ENCODE measurements at regions not wholly inside any gene's neighbourhood (a gene's known extent, or its start where the extent isn't known, plus 50 kb on each side); places are given as distances from the start of the nearest gene placed in this dataset.
"Not testable (repeated sequence)": the region's sequence is repeated elsewhere in the genome, so short reads cannot be mapped to it uniquely, and the experiment has no call there.

GRCh38 chr6:113763311-113763766, 93.8 kb upstream of the MARCKS start:
- H3K27me3 Mint-ChIP-seq = no peaks in the 10 kb centered on the region
- H3K27ac Mint-ChIP-seq = no peak overlapping the region
- CTCF ChIA-PET = interaction anchor here (0.5 kb wide), 1 partner anchor 15 kb away, joined by 4 read pairs; no protein-coding TSS in a partner anchor
- no peak for DNase-seq
- H3K4me1 Mint-ChIP-seq = peaks cover 1% of the 10 kb centered on the region
- ATAC-seq = no peak
- no peaks in the 10 kb centered on the region for H3K9me3 Mint-ChIP-seq (ENCODE audit: low read depth)
- no peak overlapping the region for H3K4me3 Mint-ChIP-seq
- H3K36me3 Mint-ChIP-seq = no peaks in the 10 kb centered on the region

DNA sequence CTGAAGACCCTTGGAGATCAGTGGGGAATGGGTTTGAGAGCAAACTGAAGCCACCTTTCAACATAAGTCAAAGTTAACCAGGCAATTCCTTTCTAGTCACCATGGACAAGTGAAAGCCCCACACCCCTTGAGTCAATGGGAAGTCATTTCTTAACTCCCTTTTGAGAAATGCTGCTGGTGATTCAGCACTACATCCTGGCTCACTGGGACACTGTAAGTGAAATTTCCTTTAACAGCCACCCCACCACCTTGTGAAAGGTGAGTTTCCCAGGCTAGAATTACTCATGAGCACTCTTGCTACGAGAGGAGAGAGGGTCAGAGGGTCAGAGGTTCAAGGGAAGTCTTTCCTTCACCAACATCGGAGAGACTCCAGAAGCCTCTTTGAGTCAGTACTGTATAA, 93.3 kb upstream of the MARCKS start:
- no peak for ATAC-seq
- CTCF ChIA-PET = no interaction called here
- Mint-ChIP-seq H3K36me3 (no peaks in the 10 kb centered on the region), H3K4me3 (no peak overlapping the region), H3K27me3 (no peaks in the 10 kb centered on the region), H3K27ac (no peak overlapping the region), H3K4me1 (peaks cover 1% of the 10 kb centered on the region), H3K9me3 (ENCODE audit: low read depth) (no peaks in the 10 kb centered on the region)
- no peak for DNase-seq

- ATAC-seq = no peak
- Mint-ChIP-seq H3K4me1 (peaks cover 1% of the 10 kb centered on the region), H3K36me3 (no peaks in the 10 kb centered on the region), H3K27ac (no peak overlapping the region), H3K9me3 (ENCODE audit: low read depth) (no peaks in the 10 kb centered on the region), H3K4me3 (no peak overlapping the region), H3K27me3 (no peaks in the 10 kb centered on the region)
- DNase-seq = no peak
- CTCF ChIA-PET = no interaction called here
These were observed 91.2 kb upstream of the MARCKS start for GRCh38 chr6:113765909-113766308.

DNA sequence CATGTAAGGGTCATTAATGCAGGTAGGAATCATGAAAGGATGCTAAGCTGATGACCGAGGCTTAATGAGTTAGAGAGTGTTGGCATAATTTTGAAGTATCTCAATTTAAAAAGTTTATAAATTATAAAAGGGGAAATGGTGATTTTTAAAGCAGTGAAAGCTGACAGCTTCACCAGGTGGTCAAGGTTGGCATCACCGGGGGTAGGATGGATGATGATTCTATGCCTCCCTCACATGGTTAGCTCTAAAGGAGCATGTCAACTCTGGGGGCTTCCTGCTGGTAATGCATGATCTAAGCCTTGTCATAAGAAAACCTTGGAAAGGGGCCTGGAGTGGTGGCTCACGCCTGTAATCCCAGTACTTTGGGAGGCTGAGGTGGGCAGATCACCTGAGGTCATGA, 89.2 kb upstream of the MARCKS start:
- Mint-ChIP-seq H3K4me3 (no peak overlapping the region), H3K4me1 (peaks cover 1% of the 10 kb centered on the region), H3K27me3 (no peaks in the 10 kb centered on the region), H3K27ac (no peak overlapping the region), H3K9me3 (ENCODE audit: low read depth) (no peaks in the 10 kb centered on the region), H3K36me3 (no peaks in the 10 kb centered on the region)
- DNase-seq (no peak), ATAC-seq (no peak)
- CTCF ChIA-PET = no interaction called here

- CTCF ChIA-PET = no interaction called here
- H3K9me3 Mint-ChIP-seq (ENCODE audit: low read depth) = no peaks in the 10 kb centered on the region
- no peak for ATAC-seq
- DNase-seq = no peak
- no peaks in the 10 kb centered on the region for H3K36me3 Mint-ChIP-seq
- no peaks in the 10 kb centered on the region for H3K27me3 Mint-ChIP-seq
- H3K27ac Mint-ChIP-seq = no peak overlapping the region
- H3K4me1 Mint-ChIP-seq = no peaks in the 10 kb centered on the region
- no peak overlapping the region for H3K4me3 Mint-ChIP-seq
These were observed 84.2 kb upstream of the MARCKS start for GRCh38 chr6:113772961-113773360.

DNA sequence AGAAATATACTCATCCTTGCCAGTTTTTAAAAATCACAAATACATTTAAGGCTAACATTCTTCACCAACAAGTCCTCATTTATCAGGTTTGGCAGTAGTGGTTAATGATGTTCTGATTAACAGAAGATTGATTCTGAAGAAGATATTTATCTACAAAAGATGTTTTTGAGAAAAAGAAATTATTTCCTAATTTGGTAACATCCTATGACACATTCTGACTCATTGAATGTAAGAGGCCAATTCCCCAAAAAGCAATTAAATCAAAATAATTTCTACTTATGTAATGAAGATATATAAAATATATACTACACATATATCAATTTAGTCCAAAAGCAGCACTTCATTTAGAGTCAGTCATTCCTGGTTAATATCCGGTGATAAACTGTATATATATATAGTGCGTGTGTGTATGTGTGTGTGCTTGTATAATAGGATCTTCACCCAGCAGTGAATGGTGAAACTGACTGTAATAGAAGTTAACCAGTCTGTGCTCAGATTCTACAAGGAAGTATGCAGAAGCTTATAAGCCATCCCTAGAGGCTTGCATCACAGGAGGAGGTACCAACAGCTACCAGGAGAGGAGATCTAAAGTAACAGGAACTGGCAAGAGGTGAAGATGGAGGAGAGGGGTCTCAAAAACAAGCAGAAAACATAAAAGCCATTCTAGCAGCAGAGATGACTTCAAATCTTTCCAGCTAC, 82.9 kb upstream of the MARCKS start:
- H3K27ac Mint-ChIP-seq = no peak overlapping the region
- H3K4me3 Mint-ChIP-seq = no peak overlapping the region
- no peaks in the 10 kb centered on the region for H3K4me1 Mint-ChIP-seq
- no peaks in the 10 kb centered on the region for H3K36me3 Mint-ChIP-seq
- DNase-seq (no peak), ATAC-seq (no peak)
- H3K27me3 Mint-ChIP-seq = no peaks in the 10 kb centered on the region
- H3K9me3 Mint-ChIP-seq (ENCODE audit: low read depth) = no peaks in the 10 kb centered on the region
- CTCF ChIA-PET = no interaction called here

DNA sequence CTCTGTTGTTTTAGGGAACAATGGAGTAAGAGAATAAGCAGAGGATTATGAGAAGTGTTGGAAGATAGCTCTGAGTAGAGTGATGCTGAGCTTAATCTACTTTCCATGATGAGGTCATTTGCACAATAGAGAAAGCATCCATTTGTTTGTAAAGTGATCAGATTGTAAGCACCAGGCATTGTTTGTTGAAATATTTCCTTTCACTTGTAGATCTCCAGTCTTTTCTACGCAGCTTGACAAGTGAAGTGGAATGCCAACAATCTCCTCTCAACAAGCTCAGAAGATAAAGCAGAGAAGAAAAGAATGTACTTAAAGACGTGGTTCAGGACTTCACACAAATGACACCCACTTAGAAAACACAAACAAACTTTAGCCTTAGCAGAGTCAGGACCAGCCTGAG, 80.1 kb upstream of the MARCKS start:
- Mint-ChIP-seq H3K27me3 (no peaks in the 10 kb centered on the region), H3K27ac (no peak overlapping the region), H3K4me1 (no peaks in the 10 kb centered on the region), H3K4me3 (no peak overlapping the region), H3K9me3 (ENCODE audit: low read depth) (no peaks in the 10 kb centered on the region), H3K36me3 (no peaks in the 10 kb centered on the region)
- ATAC-seq (no peak), DNase-seq (no peak)
- CTCF ChIA-PET = no interaction called here

DNA sequence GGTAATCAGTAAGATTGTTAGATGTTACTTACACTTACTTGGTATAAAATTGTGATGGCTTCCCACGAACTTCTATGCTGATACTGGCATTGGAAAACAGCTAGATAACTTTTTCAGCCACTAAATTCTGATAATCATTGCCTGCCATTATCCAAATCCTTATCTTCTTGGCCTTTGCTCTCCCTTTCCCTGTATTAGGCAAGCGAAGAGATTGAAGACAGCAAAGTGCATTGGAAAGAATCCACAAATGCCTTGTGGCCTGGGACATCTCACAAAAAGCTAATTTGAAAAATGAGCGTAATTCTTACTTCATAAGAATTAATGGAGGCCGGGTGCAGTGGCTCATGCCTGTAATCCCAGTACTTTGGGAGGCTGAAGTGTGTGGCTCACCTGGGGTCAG, 79.5 kb upstream of the MARCKS start:
- Mint-ChIP-seq H3K27me3 (no peaks in the 10 kb centered on the region), H3K9me3 (ENCODE audit: low read depth) (no peaks in the 10 kb centered on the region), H3K36me3 (no peaks in the 10 kb centered on the region), H3K4me3 (no peak overlapping the region), H3K4me1 (no peaks in the 10 kb centered on the region), H3K27ac (no peak overlapping the region)
- ATAC-seq (no peak), DNase-seq (no peak)
- CTCF ChIA-PET = interaction anchor here (0.7 kb wide), 1 partner anchor 25 kb away, joined by 3 read pairs; no protein-coding TSS in a partner anchor

GRCh38 chr6:113779656-113780055, 77.5 kb upstream of the MARCKS start:
- no peak overlapping the region for H3K27ac Mint-ChIP-seq
- ATAC-seq = no peak
- no peak overlapping the region for H3K4me3 Mint-ChIP-seq
- DNase-seq = no peak
- no peaks in the 10 kb centered on the region for H3K27me3 Mint-ChIP-seq
- H3K9me3 Mint-ChIP-seq (ENCODE audit: low read depth) = no peaks in the 10 kb centered on the region
- no peaks in the 10 kb centered on the region for H3K36me3 Mint-ChIP-seq
- H3K4me1 Mint-ChIP-seq = no peaks in the 10 kb centered on the region
- CTCF ChIA-PET = no interaction called here

- no peaks in the 10 kb centered on the region for H3K36me3 Mint-ChIP-seq
- H3K4me1 Mint-ChIP-seq = no peaks in the 10 kb centered on the region
- H3K4me3 Mint-ChIP-seq = no peak overlapping the region
- CTCF ChIA-PET = no interaction called here
- H3K27ac Mint-ChIP-seq = no peak overlapping the region
- no peak for ATAC-seq
- DNase-seq = no peak
- no peaks in the 10 kb centered on the region for H3K27me3 Mint-ChIP-seq
- H3K9me3 Mint-ChIP-seq (ENCODE audit: low read depth) = no peaks in the 10 kb centered on the region
These were observed 74.5 kb upstream of the MARCKS start for GRCh38 chr6:113782636-113783035.

DNA sequence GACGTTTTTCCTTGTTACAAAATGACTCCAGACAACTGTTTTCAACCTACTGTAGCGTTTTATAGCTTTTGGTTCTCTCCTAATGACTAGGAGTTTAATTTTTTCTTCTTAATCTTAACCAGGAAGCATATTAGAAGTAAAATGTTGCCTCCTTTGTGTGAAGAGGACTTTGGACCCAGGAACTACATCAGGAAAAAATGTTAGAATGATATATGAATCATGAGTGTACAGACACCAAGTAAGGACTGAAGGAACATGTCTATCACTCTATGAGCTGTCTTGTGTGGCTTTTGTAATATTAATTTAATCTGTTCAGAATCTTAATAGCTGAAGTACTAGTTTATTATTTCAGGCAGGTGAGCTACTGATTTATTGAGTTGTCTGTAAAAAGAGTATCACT, 71.0 kb upstream of the MARCKS start:
- DNase-seq = no peak
- CTCF ChIA-PET = interaction anchor here (0.9 kb wide), 1 partner anchor 12 kb away, joined by 3 read pairs; no protein-coding TSS in a partner anchor

DNA sequence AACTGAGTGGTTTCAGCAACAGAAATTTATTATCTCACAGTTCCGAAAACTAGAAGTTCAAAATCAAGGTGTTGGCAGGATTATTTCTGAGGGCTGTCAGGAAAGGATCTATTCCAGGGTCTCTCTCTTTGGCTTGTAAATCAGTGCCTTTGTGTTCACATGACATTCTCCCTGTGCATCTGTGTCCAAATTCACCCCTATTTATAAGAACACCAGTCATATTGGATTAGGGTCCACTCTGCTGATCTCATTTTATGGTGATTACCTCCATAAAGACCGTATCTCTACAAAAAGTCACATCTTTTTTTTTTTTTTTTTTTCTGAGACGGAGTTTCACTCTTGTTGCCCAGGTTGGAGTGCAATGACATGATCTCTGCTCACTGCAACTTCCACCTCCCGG, 68.6 kb upstream of the MARCKS start:
- no peak overlapping the region for H3K4me3 Mint-ChIP-seq
- no peaks in the 10 kb centered on the region for H3K9me3 Mint-ChIP-seq (ENCODE audit: low read depth)
- peaks cover 3% of the 10 kb centered on the region for H3K27me3 Mint-ChIP-seq
- ATAC-seq (no peak), DNase-seq (no peak)
- no peaks in the 10 kb centered on the region for H3K4me1 Mint-ChIP-seq
- no peaks in the 10 kb centered on the region for H3K36me3 Mint-ChIP-seq
- CTCF ChIA-PET = no interaction called here
- no peak overlapping the region for H3K27ac Mint-ChIP-seq

More for the DNA sequence above, 71.0 kb upstream of the MARCKS start:
- H3K36me3 Mint-ChIP-seq = no peaks in the 10 kb centered on the region
- no peak overlapping the region for H3K4me3 Mint-ChIP-seq
- ATAC-seq = no peak
- no peak overlapping the region for H3K27ac Mint-ChIP-seq
- peaks cover 3% of the 10 kb centered on the region for H3K27me3 Mint-ChIP-seq
- H3K9me3 Mint-ChIP-seq (ENCODE audit: low read depth) = no peaks in the 10 kb centered on the region
- H3K4me1 Mint-ChIP-seq = no peaks in the 10 kb centered on the region

GRCh38 chr6:113791225-113791624, 65.9 kb upstream of the MARCKS start:
- H3K27me3 Mint-ChIP-seq; DNase-seq; H3K36me3 Mint-ChIP-seq; H3K27ac Mint-ChIP-seq; H3K4me3 Mint-ChIP-seq; ATAC-seq; CTCF ChIA-PET; H3K9me3 Mint-ChIP-seq (ENCODE audit: low read depth); H3K4me1 Mint-ChIP-seq: not testable (repeated sequence)

GRCh38 chr6:113795371-113795770, 61.8 kb upstream of the MARCKS start:
- CTCF ChIA-PET; H3K36me3 Mint-ChIP-seq; H3K27me3 Mint-ChIP-seq; H3K9me3 Mint-ChIP-seq (ENCODE audit: low read depth); H3K27ac Mint-ChIP-seq; H3K4me3 Mint-ChIP-seq; DNase-seq; ATAC-seq; H3K4me1 Mint-ChIP-seq: not testable (repeated sequence)

DNA sequence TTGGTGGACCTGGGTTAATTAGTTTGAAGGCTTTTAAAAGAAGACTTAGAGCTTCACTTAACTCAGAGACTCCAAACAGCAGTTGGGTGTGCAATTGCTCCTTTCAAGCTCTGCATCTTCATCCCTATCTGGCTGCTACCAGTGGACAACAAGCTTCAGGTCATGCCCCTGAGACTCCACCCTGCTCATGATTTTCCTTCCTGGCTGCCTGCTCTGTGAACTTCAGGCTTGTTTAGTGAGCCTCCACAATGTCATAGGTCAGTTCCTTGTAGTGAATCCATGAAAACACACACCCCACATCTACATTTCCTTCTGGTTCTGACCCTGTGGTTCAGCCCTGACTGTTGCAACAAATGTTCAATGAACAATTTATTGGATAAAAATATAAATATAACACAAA, 61.1 kb upstream of the MARCKS start:
- Mint-ChIP-seq H3K27ac (no peak overlapping the region), H3K4me3 (no peak overlapping the region), H3K36me3 (no peaks in the 10 kb centered on the region), H3K27me3 (peaks cover 4% of the 10 kb centered on the region), H3K9me3 (ENCODE audit: low read depth) (no peaks in the 10 kb centered on the region), H3K4me1 (no peaks in the 10 kb centered on the region)
- CTCF ChIA-PET = no interaction called here
- ATAC-seq (no peak), DNase-seq (no peak)
